ENCODE measurements at regions not wholly inside any gene's neighbourhood (a gene's known extent, or its start where the extent isn't known, plus 50 kb on each side); places are given as distances from the start of the nearest gene placed in this dataset.
"Not testable (repeated sequence)": the region's sequence is repeated elsewhere in the genome, so short reads cannot be mapped to it uniquely, and the experiment has no call there.

DNA sequence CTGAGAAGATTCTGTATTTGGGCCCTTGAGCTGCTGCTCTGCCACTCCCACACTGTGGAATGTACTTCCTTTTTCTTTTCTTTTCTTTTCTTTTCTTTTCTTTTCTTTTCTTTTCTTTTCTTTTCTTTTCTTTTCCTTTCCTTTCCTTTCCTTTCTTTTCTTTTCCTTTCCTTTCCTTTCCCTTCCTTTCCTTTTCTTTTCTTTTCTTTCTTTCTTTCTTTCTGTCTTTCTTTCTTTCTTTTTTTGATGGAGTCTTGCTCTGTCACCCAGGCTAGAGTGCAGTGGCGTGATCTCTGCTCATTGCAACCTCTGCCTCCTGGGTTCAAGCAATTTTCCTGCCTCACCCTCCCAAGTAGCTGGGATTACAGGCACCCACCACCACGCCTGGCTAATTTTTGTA is 89.8 kb downstream of the DNAAF6 start:
- DNase-seq; ATAC-seq; H3K9me3 ChIP-seq; H3K36me3 ChIP-seq; H3K4me3 ChIP-seq; H3K4me1 ChIP-seq; intact Hi-C loops (cut with DNase I); H3K27ac ChIP-seq: not testable (repeated sequence)
- H3K27me3 ChIP-seq = peaks cover 0 to 36% (median 0%) of the 10 kb centered on the region in 7 donors
- 81 to 96% methylated on average over 2 of the region's 2 CpGs for WGBS, 2 donors

DNA sequence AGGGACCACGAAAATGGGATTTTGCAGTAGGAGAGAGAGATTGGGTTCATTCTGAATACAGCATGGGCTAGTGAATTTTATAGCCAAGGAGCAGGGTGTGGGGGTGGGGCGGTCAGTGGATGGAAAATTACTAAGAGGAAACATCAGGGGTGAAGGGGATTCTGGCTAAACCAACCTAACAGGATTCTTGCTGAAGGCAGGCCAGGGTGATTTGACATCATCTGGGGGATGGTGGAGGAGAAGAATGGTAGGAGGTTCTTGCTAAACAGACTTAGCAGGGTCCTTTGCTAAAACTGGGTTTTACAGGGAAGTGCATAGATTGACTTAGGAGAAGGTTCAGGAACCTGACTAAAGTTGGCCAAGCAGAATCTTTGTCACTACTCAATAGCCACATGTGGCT is 91.9 kb downstream of the DNAAF6 start:
- 65 to 74% methylated on average over 2 of the region's 2 CpGs for WGBS, 2 donors

DNA sequence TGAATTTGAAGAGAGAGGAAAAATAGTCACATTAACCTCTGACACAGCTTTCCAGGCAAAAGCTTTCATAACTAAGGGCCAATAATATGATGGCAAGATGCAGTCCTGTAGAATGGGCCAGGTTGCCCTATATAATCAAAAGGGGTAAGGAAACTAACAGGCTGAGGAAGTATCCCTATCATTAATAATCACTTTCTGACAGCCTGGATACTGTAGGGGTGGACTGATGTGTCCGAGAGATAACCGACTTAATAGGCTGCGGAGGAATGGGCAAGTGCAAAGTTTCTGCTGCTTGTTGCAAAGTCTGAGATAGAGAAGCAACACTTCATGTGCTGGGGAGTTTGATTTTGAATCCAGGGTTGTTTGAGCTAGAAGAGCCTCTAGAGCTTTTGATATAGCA is 94.8 kb downstream of the DNAAF6 start:
- Histone ChIP-seq H3K27me3 (peaks cover 0 to 60% (median 0%) of the 10 kb centered on the region in 7 donors), H3K9me3 (peaks cover 0 to 3% (median 0%) of the 10 kb centered on the region in 11 donors), H3K4me3 (no peak overlapping the region), H3K27ac (no peak overlapping the region), H3K36me3 (no peaks in the 10 kb centered on the region), H3K4me1 (no peaks in the 10 kb centered on the region)
- no peak for ATAC-seq
- 78 to 85% methylated on average over 3 of the region's 3 CpGs for WGBS, 2 donors
- TF ChIP-seq, protein P1, sequence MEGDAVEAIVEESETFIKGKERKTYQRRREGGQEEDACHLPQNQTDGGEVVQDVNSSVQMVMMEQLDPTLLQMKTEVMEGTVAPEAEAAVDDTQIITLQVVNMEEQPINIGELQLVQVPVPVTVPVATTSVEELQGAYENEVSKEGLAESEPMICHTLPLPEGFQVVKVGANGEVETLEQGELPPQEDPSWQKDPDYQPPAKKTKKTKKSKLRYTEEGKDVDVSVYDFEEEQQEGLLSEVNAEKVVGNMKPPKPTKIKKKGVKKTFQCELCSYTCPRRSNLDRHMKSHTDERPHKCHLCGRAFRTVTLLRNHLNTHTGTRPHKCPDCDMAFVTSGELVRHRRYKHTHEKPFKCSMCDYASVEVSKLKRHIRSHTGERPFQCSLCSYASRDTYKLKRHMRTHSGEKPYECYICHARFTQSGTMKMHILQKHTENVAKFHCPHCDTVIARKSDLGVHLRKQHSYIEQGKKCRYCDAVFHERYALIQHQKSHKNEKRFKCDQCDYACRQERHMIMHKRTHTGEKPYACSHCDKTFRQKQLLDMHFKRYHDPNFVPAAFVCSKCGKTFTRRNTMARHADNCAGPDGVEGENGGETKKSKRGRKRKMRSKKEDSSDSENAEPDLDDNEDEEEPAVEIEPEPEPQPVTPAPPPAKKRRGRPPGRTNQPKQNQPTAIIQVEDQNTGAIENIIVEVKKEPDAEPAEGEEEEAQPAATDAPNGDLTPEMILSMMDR (IDR thresholded peaks at IDR 0.05) = no peak
- intact Hi-C loops (cut with DNase I) = no loop called here
- DNase-seq = no peak

More for the DNA sequence above, 91.9 kb downstream of the DNAAF6 start:
- no peak for ATAC-seq
- H3K4me1 ChIP-seq = no peaks in the 10 kb centered on the region
- H3K36me3 ChIP-seq = no peaks in the 10 kb centered on the region
- no peak overlapping the region for H3K27ac ChIP-seq
- H3K27me3 ChIP-seq = peaks cover 0 to 53% (median 0%) of the 10 kb centered on the region in 7 donors
- DNase-seq = no peak
- no peak overlapping the region for H3K4me3 ChIP-seq
- intact Hi-C loops (cut with DNase I) = no loop called here
- TF ChIP-seq, protein P1 (IDR thresholded peaks at IDR 0.05) = no peak
- H3K9me3 ChIP-seq = no peaks in the 10 kb centered on the region

DNA sequence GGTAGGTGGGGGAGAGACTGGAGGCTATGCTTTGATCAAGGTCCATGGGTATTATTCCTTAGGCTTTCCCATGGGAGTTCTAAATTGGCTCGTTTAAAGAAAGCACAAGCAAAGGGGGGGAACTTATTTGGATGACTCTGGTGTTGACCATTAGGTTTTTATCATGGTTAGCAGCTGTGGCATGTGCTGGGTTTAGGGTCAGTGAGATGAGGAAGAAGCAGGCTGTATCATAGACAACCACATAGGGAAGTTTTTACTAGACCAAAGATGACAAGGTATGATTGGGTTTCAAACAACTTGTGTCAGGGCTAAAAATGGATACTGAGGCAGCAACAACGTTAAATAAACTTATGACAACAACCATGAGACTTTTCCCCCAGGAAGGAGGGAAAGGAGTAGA is 97.7 kb downstream of the DNAAF6 start:
- H3K4me3 ChIP-seq = no peak overlapping the region
- WGBS, 2 donors = 45 to 49% methylated on average over 2 of the region's 2 CpGs
- no peaks in the 10 kb centered on the region for H3K4me1 ChIP-seq
- H3K27ac ChIP-seq = no peak overlapping the region
- peaks cover 0 to 3% (median 0%) of the 10 kb centered on the region in 11 donors for H3K9me3 ChIP-seq
- DNase-seq (no peak), ATAC-seq (no peak)
- H3K27me3 ChIP-seq = peaks cover 0 to 56% (median 0%) of the 10 kb centered on the region in 7 donors
- H3K36me3 ChIP-seq = no peaks in the 10 kb centered on the region
- TF ChIP-seq, protein P1 (IDR thresholded peaks at IDR 0.05) = no peak
- intact Hi-C loops (cut with DNase I) = no loop called here

DNA sequence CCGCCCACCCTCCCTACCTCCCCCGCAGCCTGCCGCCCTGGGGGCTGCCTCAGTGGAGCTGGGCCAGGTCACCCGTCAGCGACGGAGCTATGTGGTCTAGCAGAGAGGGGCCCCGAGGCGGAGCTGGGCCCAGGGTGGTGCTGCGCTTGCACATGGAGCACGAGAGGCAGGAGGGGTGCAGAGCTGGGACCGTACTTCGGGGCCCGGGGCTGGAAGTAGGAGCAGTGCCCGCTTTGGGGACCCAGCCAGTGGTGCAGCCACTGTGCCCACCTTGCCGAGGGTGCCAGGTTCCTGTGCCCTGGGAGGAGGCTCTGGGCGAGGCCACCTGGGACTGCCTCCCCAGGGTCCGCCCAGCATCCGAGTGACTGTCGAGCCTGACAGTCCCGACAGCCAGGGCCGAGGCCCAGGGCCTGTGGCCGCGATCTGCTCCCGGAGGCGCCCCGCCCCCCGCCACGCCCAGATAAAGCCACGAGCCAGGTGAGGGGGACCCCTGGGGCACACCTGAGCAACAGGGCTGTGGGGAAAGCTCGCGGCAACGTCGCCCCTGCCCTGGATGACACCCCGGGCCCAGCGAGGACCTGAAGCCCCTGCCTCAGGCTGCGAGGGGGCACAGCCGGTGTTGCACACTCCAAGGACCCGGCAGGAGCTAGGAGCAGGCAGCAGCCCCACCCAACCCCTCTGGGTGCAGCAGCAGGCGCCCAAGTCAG is 117.5 kb downstream of the DNAAF6 start:
- 21 to 30% methylated on average over 20 to 39 of the region's 39 CpGs for WGBS, 2 donors
- no peaks in the 10 kb centered on the region for H3K9me3 ChIP-seq
- H3K27ac ChIP-seq = no peak overlapping the region
- peaks cover 0 to 51% (median 0%) of the 10 kb centered on the region in 7 donors for H3K27me3 ChIP-seq
- ATAC-seq (peak in 1 of 8 donors; percentile 43), DNase-seq (no peak)
- H3K36me3 ChIP-seq = no peaks in the 10 kb centered on the region
- intact Hi-C loops (cut with DNase I) = no loop called here
- no peak overlapping the region for H3K4me3 ChIP-seq
- TF ChIP-seq, protein P1 (IDR thresholded peaks at IDR 0.05) = no peak
- no peaks in the 10 kb centered on the region for H3K4me1 ChIP-seq

All from heart right ventricle (tissue), 16 donors.